ENCODE measurements at regions not wholly inside any gene's neighbourhood (a gene's known extent, or its start where the extent isn't known, plus 50 kb on each side); places are given as distances from the start of the nearest gene placed in this dataset.

DNA sequence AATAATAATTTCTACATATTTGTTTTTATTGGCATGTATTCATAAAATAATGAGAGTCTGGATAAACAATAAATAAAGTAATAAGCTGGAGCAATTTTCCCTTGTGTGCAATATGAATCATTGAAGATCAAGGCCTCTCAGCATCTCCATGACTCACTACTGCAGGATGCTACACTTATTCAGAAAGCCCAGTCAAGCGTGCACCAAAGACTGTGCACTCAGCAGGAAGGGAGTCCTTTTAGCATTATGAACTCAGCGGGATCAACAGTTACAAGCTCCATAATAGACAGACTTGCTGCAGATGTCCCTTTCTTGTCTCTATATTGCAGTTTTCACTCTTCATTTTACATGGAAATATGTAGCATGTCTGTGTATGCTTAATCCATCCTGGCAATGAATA is 485.3 kb downstream of the CDH9 start:
- TF ChIP-seq CTCF (IDR thresholded peaks at IDR 0.05): no peak
- peak; percentile 78 for TF ChIP-seq POLR2AphosphoS5 (IDR thresholded peaks at IDR 0.05; ENCODE audit: low read depth, low read length)
- TF ChIP-seq TCF7L2 (IDR thresholded peaks at IDR 0.05; ENCODE audit: low read depth, low read length): peak; percentile 96
- TF ChIP-seq SIN3A (IDR thresholded peaks at IDR 0.05; ENCODE audit: borderline replicate concordance, insufficient read depth, low read depth, low read length): no peak
